LNCAP (cell line): ENCODE measurements at regions not wholly inside any gene's neighbourhood (a gene's known extent, or its start where the extent isn't known, plus 50 kb on each side); places are given as distances from the start of the nearest gene placed in this dataset.

Experiments
- CTCF ChIP-seq: fragments of 450-650 bp; IDR thresholded peaks from 2 replicates; pipeline ENCODE4 v1.5.1; 2017; ENCODE audit warnings: mild to moderate bottlenecking

GRCh38 chr20:11976966-11977365 lies 59.3 kb downstream of the BTBD3 start:
- TF ChIP-seq CTCF = no peak

- no peak for TF ChIP-seq CTCF
These were observed 60.8 kb downstream of the BTBD3 start for GRCh38 chr20:11978496-11978895.

DNA sequence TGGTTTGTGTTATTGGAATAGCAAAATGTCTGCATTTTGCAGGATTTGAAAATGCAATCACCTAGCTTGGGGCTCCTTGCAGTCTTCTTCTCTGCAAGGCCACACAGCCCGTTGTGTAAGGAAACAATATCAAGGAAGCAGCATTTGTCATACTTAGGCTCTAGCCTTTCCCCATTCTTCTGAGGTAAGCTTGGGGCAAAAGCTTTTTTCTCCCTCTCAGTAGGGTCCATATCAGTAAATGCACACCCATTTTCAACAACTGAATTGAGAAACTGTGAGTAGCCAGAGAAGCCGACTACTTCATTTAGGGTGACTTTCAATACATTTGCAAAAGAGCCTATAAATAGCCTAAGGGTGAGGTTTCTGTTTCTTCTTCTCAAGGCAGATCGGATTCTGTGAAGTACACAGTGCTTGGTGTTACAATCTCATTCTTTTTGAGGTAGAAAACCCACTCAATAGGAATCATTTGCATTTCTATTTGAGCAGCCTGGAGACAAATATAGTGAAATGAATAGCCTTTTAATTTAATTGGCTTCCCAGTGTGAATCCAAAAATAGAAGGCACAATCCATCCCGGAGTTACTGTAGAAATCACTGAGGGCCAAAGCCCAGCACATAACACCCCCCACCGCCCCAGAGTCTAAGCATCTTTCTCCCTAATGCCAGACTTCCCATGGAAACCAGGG lies 61.8 kb downstream of the BTBD3 start:
- no peak for TF ChIP-seq CTCF

DNA sequence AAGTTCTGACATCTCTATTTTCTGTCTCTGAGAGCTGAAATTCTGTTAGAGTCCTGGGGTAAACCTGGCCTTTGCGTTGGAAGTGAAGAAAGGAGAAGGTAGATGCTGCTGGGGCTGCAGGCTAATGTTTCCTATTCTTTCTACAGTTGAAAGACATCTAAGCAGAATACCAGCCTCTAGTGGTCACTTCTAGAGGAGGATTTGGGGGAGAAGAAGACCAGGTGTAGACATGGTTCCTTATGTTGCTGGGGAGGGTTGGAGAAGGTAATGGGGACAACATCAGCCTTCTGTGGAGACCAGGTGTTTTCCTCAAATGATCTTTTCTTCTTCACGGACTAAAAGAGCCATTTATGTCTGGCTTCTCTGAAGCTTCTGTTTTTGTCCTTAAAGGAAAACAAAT lies 62.6 kb downstream of the BTBD3 start:
- TF ChIP-seq CTCF = no peak

DNA sequence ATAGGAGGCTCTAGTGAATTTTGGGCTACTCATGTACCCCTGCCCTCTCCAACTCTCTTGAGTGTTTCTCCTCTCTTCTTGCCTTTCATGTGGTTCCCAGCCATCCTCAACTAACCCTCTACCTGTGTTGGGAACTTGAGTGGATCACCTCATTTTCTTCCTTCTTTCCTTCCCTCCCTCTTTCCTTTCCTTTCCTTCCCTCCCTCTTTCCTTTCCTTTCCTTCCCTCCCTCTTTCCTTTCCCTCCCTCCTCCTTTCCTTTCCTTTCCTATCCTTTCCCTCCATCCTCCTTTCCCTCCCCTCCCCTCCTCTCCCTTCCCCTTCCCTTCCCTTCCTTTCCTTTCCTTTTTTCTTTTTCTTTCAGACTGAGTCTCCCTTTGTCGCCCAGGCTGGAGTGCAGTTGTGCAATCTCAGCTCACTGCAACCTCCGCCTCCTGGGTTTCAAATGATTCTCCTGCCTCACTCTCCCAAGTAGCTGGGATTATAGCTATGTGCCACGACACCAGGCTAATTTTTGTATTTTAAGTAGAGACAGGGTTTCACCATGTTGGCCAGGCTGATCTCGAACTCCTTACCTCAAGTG lies 63.8 kb downstream of the BTBD3 start:
- no peak for TF ChIP-seq CTCF

- no peak for TF ChIP-seq CTCF
These were observed 64.7 kb downstream of the BTBD3 start for GRCh38 chr20:11982289-11982954.

DNA sequence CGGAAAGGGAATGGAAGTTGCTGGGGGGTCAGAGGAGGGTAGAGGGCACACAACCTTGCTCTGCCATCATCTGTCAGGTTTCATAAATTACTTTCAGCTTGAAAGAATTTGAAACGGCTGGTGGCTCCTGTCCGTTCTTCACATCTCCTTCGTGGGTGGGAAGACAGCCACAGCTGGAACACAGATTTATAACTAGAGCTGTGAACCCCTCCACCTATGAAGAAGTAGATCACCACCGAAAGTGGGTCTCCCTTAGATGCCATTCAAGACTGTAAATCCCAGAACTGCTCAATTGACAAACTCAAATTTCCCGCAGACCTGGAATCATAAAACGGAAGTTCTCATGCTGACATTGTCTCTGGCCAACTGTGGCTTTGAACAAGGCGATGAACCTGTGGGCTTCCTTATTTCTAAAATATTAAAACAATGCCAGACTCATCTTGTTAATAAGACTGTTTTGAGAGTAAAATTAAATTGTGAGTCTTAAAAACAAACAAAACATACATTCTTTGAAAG lies 65.3 kb downstream of the BTBD3 start:
- no peak for TF ChIP-seq CTCF
